Astrocyte of the spinal cord (primary cell): ENCODE measurements at regions not wholly inside any gene's neighbourhood (a gene's known extent, or its start where the extent isn't known, plus 50 kb on each side); places are given as distances from the start of the nearest gene placed in this dataset.

Source experiments
- DNase-seq: peaks from one replicate; pipeline ENCODE4 v3.0.0; 2011; ENCODE audit warnings: low read depth, low spot score
- H3K4me3 ChIP-seq: 2 replicates; pipeline ENCODE4 v1.5.1; 2011; ENCODE audit warnings: low read depth, mild to moderate bottlenecking, low read length, moderate library complexity
- CTCF ChIP-seq: IDR thresholded peaks from 2 replicates; pipeline ENCODE4 v1.5.1; 2012; ENCODE audit warnings: low read depth, mild to moderate bottlenecking, low read length, inconsistent platforms
- in situ Hi-C: cut with HindIII; loops from 2 replicates; pipeline ENCODE4 v1.10.0; 2017; ENCODE audit warnings: low sequenced_read_pairs

GRCh38 chr2:195450552-195451113, 206.4 kb upstream of the SLC39A10 start:
- no peak for TF ChIP-seq CTCF
- no peak for DNase-seq
- no peak overlapping the region for H3K4me3 ChIP-seq
- in situ Hi-C loops: no loop called here

GRCh38 chr2:195447323-195447975, 209.6 kb upstream of the SLC39A10 start:
- DNase-seq: no peak
- no peak overlapping the region for H3K4me3 ChIP-seq
- no peak for TF ChIP-seq CTCF
- in situ Hi-C loops: no loop called here

GRCh38 chr2:195445639-195446038, 211.4 kb upstream of the SLC39A10 start:
- H3K4me3 ChIP-seq: no peak overlapping the region
- TF ChIP-seq CTCF: no peak
- DNase-seq: peak; percentile 19
- in situ Hi-C loops: no loop called here

- H3K4me3 ChIP-seq: no peak overlapping the region
- no peak for DNase-seq
- TF ChIP-seq CTCF: no peak
- in situ Hi-C loops: no loop called here
These were observed 213.1 kb upstream of the SLC39A10 start for GRCh38 chr2:195443926-195444325.

- H3K4me3 ChIP-seq: no peak overlapping the region
- TF ChIP-seq CTCF: no peak
- DNase-seq: no peak
- in situ Hi-C loops: no loop called here
These were observed 214.4 kb upstream of the SLC39A10 start for GRCh38 chr2:195442458-195443175.

- in situ Hi-C loops: no loop called here
- DNase-seq: no peak
- TF ChIP-seq CTCF: no peak
- H3K4me3 ChIP-seq: no peak overlapping the region
These were observed 218.3 kb upstream of the SLC39A10 start for GRCh38 chr2:195438692-195439091.
